GM12878 (cell line): ENCODE measurements at regions not wholly inside any gene's neighbourhood (a gene's known extent, or its start where the extent isn't known, plus 50 kb on each side); places are given as distances from the start of the nearest gene placed in this dataset.

Experiments used
- ATAC-seq: fragments of 200-7000 bp; cut with Tn5 transposase; 3 replicates; pipeline ENCODE4 v1.9.1; 2020; ENCODE audit warnings: mild to moderate bottlenecking, moderate library complexity
- BruUV-seq: library from RNA; stranded (reverse); fragments of 400-500 nt; replicated peaks from 2 replicates; lab custom pipeline; 2021; lab: Mats Ljungman, UMichigan
- CTCF ChIA-PET: fragments of 300-600 bp; sonication (Branson Sonifier 250); formaldehyde crosslinking; extraction: SDS; loops from one replicate; lab custom pipeline; 2021; ENCODE audit warnings: inconsistent platforms; lab: Yijun Ruan, JAX
- POLR2A ChIA-PET: fragments of 350-600 bp; formaldehyde crosslinking; extraction: SDS; loops from one replicate; lab custom pipeline; 2021; ENCODE audit warnings: inconsistent platforms; lab: Charles Lee
- RAD21 ChIA-PET: fragments of 300-600 bp; sonication (Branson Sonifier 250); formaldehyde crosslinking; loops from one replicate; lab custom pipeline; 2023; ENCODE audit warnings: antibody characterized with exemption; ENCODE audit not compliant: unreplicated experiment; lab: Charles Lee
- SMC1A ChIA-PET: fragments of 300-600 bp; sonication (Branson Sonifier 250); formaldehyde crosslinking; loops from one replicate; lab custom pipeline; 2023; ENCODE audit not compliant: unreplicated experiment, uncharacterized antibody; lab: Charles Lee
- DNase-seq: peaks from one replicate; pipeline ENCODE4 v3.0.0-alpha.2; 2011; ENCODE audit warnings: low read depth, low spot score
- FAIRE-seq: peaks from 3 replicates; lab custom pipeline; 2011; peaks lifted over from hg19 to GRCh38; lab: Jason Lieb, UNC
- H2AFZ ChIP-seq: 2 replicates; pipeline ENCODE4 v1.6.0; 2011; ENCODE audit warnings: low read depth, low read length, control low read depth; ENCODE audit not compliant: control insufficient read depth
- H3K27ac ChIP-seq: 2 replicates; pipeline ENCODE4 v1.5.1; 2011; ENCODE audit warnings: control low read depth; ENCODE audit not compliant: control insufficient read depth, insufficient read depth
- H3K27me3 ChIP-seq, 2 experiments: replicated peaks in 1 of 2; 2 replicates each; pipeline versions ENCODE4 v1.6.0 to v1.6.1; 2011; ENCODE audit warnings: low read length in 1 of 2; ENCODE audit not compliant: control insufficient read depth in 2 of 2, insufficient read depth in 2 of 2
- H3K36me3 ChIP-seq, 2 experiments: 2 replicates each; pipeline ENCODE4 v1.5.1; 2011; ENCODE audit warnings: low read length in 1 of 2; ENCODE audit not compliant: control insufficient read depth in 2 of 2, insufficient read depth in 2 of 2
- H3K4me1 ChIP-seq: 2 replicates; pipeline ENCODE4 v1.6.1; 2011; ENCODE audit warnings: mild to moderate bottlenecking, low read length, moderate library complexity, mixed read lengths; ENCODE audit not compliant: control insufficient read depth, insufficient read depth
- H3K4me2 ChIP-seq: 2 replicates; pipeline ENCODE4 v1.6.0; 2011; ENCODE audit warnings: control low read depth; ENCODE audit not compliant: control insufficient read depth, insufficient read depth
- H3K4me3 ChIP-seq: fragments of 200-600 bp; sonication (generic); 2 replicates; pipeline ENCODE4 v1.5.1; 2016
- H3K79me2 ChIP-seq: 2 replicates; pipeline ENCODE4 v1.6.0; 2011; ENCODE audit warnings: low read length; ENCODE audit not compliant: control insufficient read depth, insufficient read depth
- H3K9ac ChIP-seq: 2 replicates; pipeline ENCODE4 v1.8.0; 2011; ENCODE audit warnings: low read length, control low read depth, mixed read lengths; ENCODE audit not compliant: control insufficient read depth, insufficient read depth
- H3K9me3 ChIP-seq: replicated peaks from 3 replicates; pipeline ENCODE4 v1.5.1; 2011; ENCODE audit warnings: mild to moderate bottlenecking, low read length; ENCODE audit not compliant: control insufficient read depth, insufficient read depth
- H4K20me1 ChIP-seq: 2 replicates; pipeline ENCODE4 v1.6.0; 2011; ENCODE audit not compliant: control insufficient read depth, insufficient read depth
- CHD2 ChIP-seq: IDR thresholded peaks from 2 replicates; pipeline ENCODE4 v1.6.1; 2011; ENCODE audit warnings: low read depth, low read length, improper control_type of control experiment, borderline replicate concordance
- HCFC1 ChIP-seq: fragments of 150-350 bp; IDR thresholded peaks from 2 replicates; pipeline ENCODE4 v1.6.1; 2014; ENCODE audit warnings: low read length
- HDGF ChIP-seq: fragments of 450-650 bp; IDR thresholded peaks from 2 replicates; pipeline ENCODE4 v1.6.1; 2016; ENCODE audit warnings: antibody characterized with exemption
- MXI1 ChIP-seq: fragments of 150-350 bp; IDR thresholded peaks from 2 replicates; pipeline ENCODE4 v1.6.1; 2011; ENCODE audit warnings: low read depth, mild to moderate bottlenecking, inconsistent platforms, low read length, improper control_type of control experiment
- NRF1 ChIP-seq: conservative IDR thresholded peaks from 2 replicates; pipeline ENCODE4 v1.6.1; 2011; ENCODE audit warnings: mild to moderate bottlenecking, low read depth, low read length, improper control_type of control experiment
- PBX3 ChIP-seq: IDR thresholded peaks from 2 replicates; pipeline ENCODE4 v1.6.1; 2011; ENCODE audit warnings: mild to moderate bottlenecking, low read depth, low read length, moderate library complexity; ENCODE audit not compliant: insufficient replicate concordance
- RB1 ChIP-seq: fragments of 450-650 bp; formaldehyde crosslinking; IDR thresholded peaks from 2 replicates; pipeline ENCODE4 v1.6.1; 2017; ENCODE audit warnings: mild to moderate bottlenecking, borderline replicate concordance
- SPI1 ChIP-seq: IDR thresholded peaks from 2 replicates; pipeline ENCODE4 v1.6.1; 2011; ENCODE audit warnings: low read depth, mild to moderate bottlenecking, low read length, moderate library complexity, borderline replicate concordance; ENCODE audit not compliant: insufficient read depth
- SREBF1 ChIP-seq: IDR thresholded peaks from 2 replicates; pipeline ENCODE4 v1.6.1; 2012; ENCODE audit warnings: mild to moderate bottlenecking, low read length
- WGBS: methylation state at CpG from one replicate; pipeline ENCODE4 v1.1.6; 2016; ENCODE audit warnings: low lambda C conversion rate; ENCODE audit not compliant: insufficient replicate concordance, insufficient coverage; ENCODE audit errors: missing lambda C conversion rate; 5-methylcytosine and 5-hydroxymethylcytosine counted together
- in situ Hi-C: fragments of 300-500 bp; cut with MboI; formaldehyde crosslinking; loops from 9 replicates; pipeline ENCODE4 v1.14.3; 2018; ENCODE audit warnings: mixed read lengths
- intact Hi-C: fragments of 100-400 bp; cut with micrococcal nuclease; formaldehyde crosslinking; loops from one replicate; pipeline ENCODE4 v1.14.2; 2022; ENCODE audit not compliant: unreplicated experiment

- no peak for TF ChIP-seq PBX3
- no peak for TF ChIP-seq HCFC1
- TF ChIP-seq RB1: no peak
- no peak for TF ChIP-seq NRF1
- no peak for TF ChIP-seq SREBF1
- TF ChIP-seq, all 136 proteins: peak for 0
Measured at GRCh38 chr4:188934320-188934962, 795.2 kb downstream of the TRIML1 start (continued).

- CTCF ChIA-PET: no interaction called here
- no peak for ATAC-seq
- Histone ChIP-seq H2AFZ (no peak overlapping the region), H3K4me3 (no peak overlapping the region), H4K20me1 (no peaks in the 10 kb centered on the region), H3K9ac (no peak overlapping the region), H3K4me1 (no peaks in the 10 kb centered on the region), H3K27ac (no peak overlapping the region), H3K9me3 (no peaks in the 10 kb centered on the region), H3K79me2 (no peaks in the 10 kb centered on the region), H3K36me3 (no peaks in the 10 kb centered on the region), H3K4me2 (no peak overlapping the region), H3K27me3 (no peaks in the 10 kb centered on the region)
- no TSS peak for BruUV-seq
- TF ChIP-seq CHD2: no peak
- no peak for TF ChIP-seq SPI1
- TF ChIP-seq HDGF: no peak
- no peak for TF ChIP-seq MXI1
- intact Hi-C loops (no loop called here), in situ Hi-C loops (no loop called here)
- WGBS: 10% methylated on average over 3 of the region's 3 CpGs
- no peak for DNase-seq
- POLR2A ChIA-PET: no interaction called here
- SMC1A ChIA-PET: no interaction called here
- RAD21 ChIA-PET: no interaction called here
- FAIRE-seq: no peak
Measured at GRCh38 chr4:188941524-188942119, 802.4 kb downstream of the TRIML1 start.
